SJCRH30 (cell line): ENCODE measurements at regions not wholly inside any gene's neighbourhood (a gene's known extent, or its start where the extent isn't known, plus 50 kb on each side); places are given as distances from the start of the nearest gene placed in this dataset.

Experiments
- DNase-seq, 2 experiments: peaks; one replicate each; pipeline ENCODE4 v3.0.0-alpha.2; 2015 to 2020
- H3K27ac ChIP-seq: fragments of 250-450 bp; sonication (Bioruptor Pico); 2 replicates; pipeline ENCODE4 v1.5.1; 2020; ENCODE audit warnings: mild to moderate bottlenecking, moderate library complexity
- H3K27me3 ChIP-seq: fragments of 250-450 bp; sonication (Bioruptor Pico); 2 replicates; pipeline ENCODE4 v1.5.1; 2020; ENCODE audit warnings: mild to moderate bottlenecking, moderate library complexity
- H3K36me3 ChIP-seq: fragments of 250-450 bp; sonication (Bioruptor Pico); 2 replicates; pipeline ENCODE4 v1.5.1; 2020; ENCODE audit warnings: mild to moderate bottlenecking, moderate library complexity
- H3K4me1 ChIP-seq: fragments of 250-450 bp; sonication (Bioruptor Pico); 2 replicates; pipeline ENCODE4 v1.5.1; 2020; ENCODE audit warnings: mild to moderate bottlenecking, moderate library complexity
- H3K4me3 ChIP-seq: fragments of 250-450 bp; sonication (Bioruptor Pico); 2 replicates; pipeline ENCODE4 v1.5.1; 2020; ENCODE audit warnings: mild to moderate bottlenecking, moderate library complexity
- H3K9me3 ChIP-seq: fragments of 250-450 bp; sonication (Bioruptor Pico); replicated peaks from 2 replicates; pipeline ENCODE4 v1.5.1; 2020; ENCODE audit warnings: mild to moderate bottlenecking, moderate library complexity

DNA sequence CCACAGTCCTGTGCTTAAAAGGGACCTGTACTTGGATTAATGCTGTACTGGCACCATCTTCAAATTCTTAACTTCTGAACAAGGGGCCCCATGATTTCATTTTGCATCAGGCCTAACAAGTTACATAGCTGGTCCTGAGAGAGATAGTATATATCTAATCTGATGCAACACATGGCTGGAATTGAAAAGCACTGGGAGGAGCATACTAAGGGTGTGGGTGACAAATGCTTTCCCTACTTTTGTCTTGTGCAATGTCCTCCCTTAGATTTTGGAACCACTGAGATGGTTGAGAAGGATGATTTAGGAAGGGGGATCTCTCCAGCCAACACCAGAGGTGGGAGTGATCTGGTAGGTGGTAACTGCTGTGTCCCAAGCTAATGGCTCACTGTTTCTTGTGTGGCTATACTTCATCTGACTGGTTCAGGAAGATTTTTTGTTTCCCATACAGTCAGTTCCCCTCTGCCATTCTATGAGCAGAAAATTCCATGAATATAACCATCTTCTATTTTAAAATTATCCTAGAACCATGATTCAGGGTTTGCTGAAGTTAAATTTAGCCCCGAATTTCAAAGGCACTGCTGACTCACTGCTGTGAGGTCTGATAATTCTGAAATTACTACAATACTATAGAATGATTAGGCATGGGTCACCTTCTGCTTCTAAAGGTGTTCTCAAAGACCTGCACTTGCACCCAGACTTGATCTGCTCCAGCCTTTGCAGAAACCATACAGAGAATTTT, 108.3 kb upstream of the NCKAP5 start:
- 0 out of 2 replicates have a peak, but pooled peaks cover 3% of the 10 kb centered on the region for H3K27me3 ChIP-seq
- H3K9me3 ChIP-seq = no peaks in the 10 kb centered on the region; the same call in 1 of the 2 replicates
- no peaks in the 10 kb centered on the region for H3K36me3 ChIP-seq
- DNase-seq = no peak
- no peak overlapping the region for H3K4me3 ChIP-seq
- H3K4me1 ChIP-seq = peaks cover 2% of the 10 kb centered on the region; the same call in 1 of the 2 replicates
- H3K27ac ChIP-seq = no peak overlapping the region

DNA sequence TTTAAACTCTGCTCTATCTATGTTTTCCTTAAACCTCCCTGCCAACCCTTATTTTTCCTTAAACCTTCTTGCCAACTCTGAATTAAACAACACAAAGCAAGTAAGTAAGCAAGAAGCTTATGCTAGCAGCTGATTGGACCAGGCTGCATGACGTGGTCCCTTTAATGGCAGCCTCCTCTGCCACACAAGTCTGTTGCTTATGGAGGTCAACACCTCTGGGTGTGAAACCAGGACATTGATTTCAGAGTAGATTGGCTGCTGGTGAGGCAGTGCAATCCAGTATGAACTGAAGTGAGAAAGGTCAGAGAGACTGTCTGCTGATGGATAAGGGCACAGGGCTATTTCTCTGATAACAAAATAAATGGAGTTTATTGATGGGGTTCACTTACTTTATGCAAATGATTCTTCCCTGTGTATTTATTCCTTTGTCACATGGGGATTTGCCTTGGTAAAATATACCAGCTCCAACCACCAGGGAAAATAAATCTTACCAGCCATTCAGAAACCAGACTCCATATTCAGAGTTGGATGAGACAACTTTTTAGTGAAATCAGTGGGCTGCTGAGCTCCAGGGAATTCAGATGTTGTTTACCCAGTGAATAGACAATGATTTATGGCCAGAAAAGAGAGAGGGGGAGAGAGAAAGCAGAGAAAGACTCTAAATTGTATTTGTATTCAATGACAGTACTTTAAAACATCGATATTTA, 112.2 kb upstream of the NCKAP5 start:
- H3K4me3 ChIP-seq = no peak overlapping the region
- H3K27me3 ChIP-seq = 0 out of 2 replicates have a peak, but pooled peaks cover 3% of the 10 kb centered on the region
- no peak overlapping the region for H3K27ac ChIP-seq
- DNase-seq = no peak
- H3K36me3 ChIP-seq = no peaks in the 10 kb centered on the region
- no peaks in the 10 kb centered on the region for H3K4me1 ChIP-seq
- H3K9me3 ChIP-seq = no peaks in the 10 kb centered on the region

DNA sequence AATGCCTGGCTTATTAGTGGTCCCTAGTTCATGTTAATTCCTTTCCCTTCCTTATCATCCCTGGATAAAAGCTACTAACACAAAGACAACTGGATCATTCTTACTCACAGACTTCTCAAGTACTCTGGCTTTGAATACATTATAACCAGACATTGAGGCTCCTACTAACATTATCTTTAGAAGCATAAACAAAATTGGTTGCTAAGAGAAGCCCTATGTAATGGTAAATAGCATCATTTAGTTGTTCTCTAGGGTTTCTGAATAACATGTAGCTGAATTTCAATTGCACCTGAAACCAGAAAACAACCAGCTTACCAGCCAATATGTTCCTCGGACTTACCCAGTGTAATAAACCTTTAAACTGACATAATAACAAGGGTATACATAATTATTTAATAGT, 114.1 kb upstream of the NCKAP5 start:
- H3K9me3 ChIP-seq = no peaks in the 10 kb centered on the region
- H3K4me1 ChIP-seq = no peaks in the 10 kb centered on the region
- DNase-seq = no peak
- H3K4me3 ChIP-seq = no peak overlapping the region
- no peak overlapping the region for H3K27ac ChIP-seq
- H3K27me3 ChIP-seq = no peaks in the 10 kb centered on the region
- no peaks in the 10 kb centered on the region for H3K36me3 ChIP-seq

DNA sequence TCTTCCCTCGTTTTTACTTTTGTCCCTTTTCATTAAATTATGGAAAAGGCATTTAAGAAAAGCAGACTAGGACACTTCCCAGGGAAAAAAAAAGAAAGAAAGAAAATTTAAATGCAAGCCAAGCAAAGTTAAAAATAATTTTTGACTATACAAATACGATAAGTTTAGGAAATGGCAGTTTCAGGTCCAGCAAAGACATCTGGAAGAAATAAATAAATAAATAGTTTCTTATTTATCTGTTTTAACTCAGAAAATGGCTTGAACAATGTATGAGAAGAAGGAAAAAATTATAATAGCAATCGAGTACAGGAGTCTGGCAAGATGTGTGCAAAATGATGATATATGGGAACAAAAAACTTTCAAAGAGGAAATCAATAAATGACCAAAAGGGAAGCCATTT, 114.6 kb upstream of the NCKAP5 start:
- Histone ChIP-seq H3K9me3 (no peaks in the 10 kb centered on the region), H3K36me3 (no peaks in the 10 kb centered on the region), H3K27me3 (no peaks in the 10 kb centered on the region), H3K4me1 (no peaks in the 10 kb centered on the region), H3K4me3 (no peak overlapping the region), H3K27ac (no peak overlapping the region)
- DNase-seq = no peak

DNA sequence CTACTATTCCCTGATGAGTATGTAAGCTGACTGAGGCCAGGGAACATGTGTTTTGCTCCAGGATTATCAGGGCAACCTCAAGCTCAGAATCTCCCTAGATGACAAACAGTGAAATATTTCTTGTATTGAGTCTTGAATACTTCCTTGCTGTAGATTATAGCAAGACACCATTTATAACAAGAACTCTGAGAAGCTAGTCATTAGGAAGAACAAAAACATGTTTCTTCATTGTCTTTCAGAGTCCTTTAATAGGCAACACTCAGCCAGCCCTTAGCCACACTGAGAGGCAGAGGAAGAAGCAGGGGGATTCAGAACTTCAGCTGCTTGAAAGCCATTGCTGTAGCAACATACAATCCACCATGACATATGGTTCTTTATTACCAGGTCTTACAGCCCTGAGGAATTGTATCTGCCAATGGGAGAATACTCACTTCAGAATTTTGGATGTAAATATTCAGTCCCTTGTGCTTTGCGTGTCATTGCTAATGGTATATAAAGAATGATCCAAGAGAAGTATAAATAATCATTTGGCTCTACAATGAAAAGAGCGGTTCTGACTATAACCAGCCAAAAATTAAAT, 117.5 kb upstream of the NCKAP5 start:
- Histone ChIP-seq H3K36me3 (no peaks in the 10 kb centered on the region), H3K27ac (no peak overlapping the region), H3K4me1 (no peaks in the 10 kb centered on the region), H3K4me3 (no peak overlapping the region), H3K27me3 (peaks cover 4% of the 10 kb centered on the region; the same call in 1 of the 2 replicates), H3K9me3 (no peaks in the 10 kb centered on the region)
- DNase-seq = no peak

DNA sequence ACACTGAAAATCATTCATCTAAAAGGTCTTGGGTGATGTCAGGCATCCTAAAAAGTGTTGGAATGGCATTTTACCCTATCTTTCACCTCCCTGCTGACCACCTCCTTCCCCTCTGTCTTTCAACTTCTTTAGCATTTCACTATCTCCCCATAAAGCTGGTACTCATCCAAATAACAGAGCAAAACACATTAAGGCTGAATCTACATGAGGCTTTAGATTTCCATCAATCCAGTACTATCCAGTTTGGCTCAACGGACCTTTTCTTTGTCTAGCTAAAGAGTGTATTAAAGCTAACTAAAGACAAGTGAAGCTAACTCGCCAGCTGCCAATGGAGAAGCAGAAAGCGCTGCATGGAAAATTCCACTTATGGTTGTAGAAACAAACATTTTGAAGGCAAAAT, 122.5 kb upstream of the NCKAP5 start:
- Histone ChIP-seq H3K27me3 (peaks cover 4% of the 10 kb centered on the region; the same call in 1 of the 2 replicates), H3K4me1 (no peaks in the 10 kb centered on the region), H3K27ac (no peak overlapping the region), H3K36me3 (no peaks in the 10 kb centered on the region), H3K9me3 (no peaks in the 10 kb centered on the region), H3K4me3 (no peak overlapping the region)
- DNase-seq = no peak

DNA sequence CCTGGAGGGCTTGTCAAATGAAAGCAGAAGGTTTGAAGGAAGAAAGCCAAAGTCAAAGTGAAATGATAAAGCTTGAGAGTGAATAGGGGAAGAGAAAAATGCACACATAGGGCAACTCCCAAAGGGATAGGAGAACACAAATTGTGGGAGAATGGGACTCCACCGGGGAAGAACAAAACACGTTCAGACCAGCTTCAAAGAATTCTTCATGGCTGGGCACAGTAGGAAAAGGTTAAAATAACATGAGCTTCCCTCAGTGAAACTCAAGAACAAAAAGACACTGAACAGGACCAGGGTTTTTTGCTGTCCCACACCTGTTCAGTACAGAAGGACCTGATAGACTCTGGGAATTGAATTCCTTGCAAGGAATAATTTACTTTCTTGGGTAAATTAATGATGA, 123.1 kb upstream of the NCKAP5 start:
- H3K4me1 ChIP-seq = no peaks in the 10 kb centered on the region
- H3K9me3 ChIP-seq = no peaks in the 10 kb centered on the region
- H3K4me3 ChIP-seq = no peak overlapping the region
- no peak overlapping the region for H3K27ac ChIP-seq
- peaks cover 4% of the 10 kb centered on the region; the same call in 1 of the 2 replicates for H3K27me3 ChIP-seq
- H3K36me3 ChIP-seq = no peaks in the 10 kb centered on the region
- no peak for DNase-seq

DNA sequence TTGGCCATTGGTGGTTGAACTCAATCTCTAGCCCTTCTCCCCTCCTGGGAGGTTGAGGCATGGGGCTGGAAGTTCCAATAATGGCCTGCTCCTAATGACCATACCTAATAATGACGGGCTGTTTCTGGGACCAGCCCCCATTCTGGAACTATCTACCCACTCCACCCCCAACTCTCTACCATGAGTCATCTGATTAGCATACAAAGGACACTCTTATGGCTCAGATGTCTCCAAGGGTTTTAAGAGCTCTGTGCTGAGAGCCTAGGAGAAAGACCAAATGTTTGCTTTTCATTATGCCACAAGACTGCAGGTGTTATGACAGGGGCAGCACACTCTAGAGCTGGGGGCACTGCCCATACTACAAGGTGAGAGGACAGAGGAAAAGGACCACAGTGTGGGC, 137.0 kb upstream of the NCKAP5 start:
- peak in 1 of 2 experiments; percentile 3 for DNase-seq
- H3K4me3 ChIP-seq = no peak overlapping the region
- no peaks in the 10 kb centered on the region for H3K36me3 ChIP-seq
- H3K9me3 ChIP-seq = no peaks in the 10 kb centered on the region
- H3K4me1 ChIP-seq = no peaks in the 10 kb centered on the region
- 0 out of 2 replicates have a peak, but pooled peaks cover 5% of the 10 kb centered on the region for H3K27me3 ChIP-seq
- no peak overlapping the region for H3K27ac ChIP-seq

DNA sequence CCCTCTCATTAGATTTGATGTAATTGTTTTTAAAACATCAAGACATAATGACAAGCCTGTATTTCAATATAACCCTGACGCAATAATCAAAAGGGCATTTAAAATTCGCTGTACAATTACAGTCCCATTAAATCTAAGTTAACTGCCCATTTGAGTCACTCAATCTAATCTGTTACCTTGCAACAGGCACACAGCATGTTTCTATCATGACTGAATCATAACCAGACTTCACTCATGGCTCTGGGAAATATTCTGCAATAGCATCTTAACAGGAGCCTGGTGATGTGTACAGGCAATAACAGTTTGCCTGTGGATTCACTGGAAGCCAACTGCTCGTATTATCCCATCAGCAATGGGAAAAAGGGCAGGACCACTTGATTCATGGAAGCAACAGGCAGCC, 142.3 kb upstream of the NCKAP5 start:
- no peak overlapping the region for H3K27ac ChIP-seq
- H3K27me3 ChIP-seq = no peaks in the 10 kb centered on the region
- no peak for DNase-seq
- no peaks in the 10 kb centered on the region for H3K9me3 ChIP-seq
- no peak overlapping the region for H3K4me3 ChIP-seq
- no peaks in the 10 kb centered on the region for H3K36me3 ChIP-seq
- no peaks in the 10 kb centered on the region for H3K4me1 ChIP-seq

DNA sequence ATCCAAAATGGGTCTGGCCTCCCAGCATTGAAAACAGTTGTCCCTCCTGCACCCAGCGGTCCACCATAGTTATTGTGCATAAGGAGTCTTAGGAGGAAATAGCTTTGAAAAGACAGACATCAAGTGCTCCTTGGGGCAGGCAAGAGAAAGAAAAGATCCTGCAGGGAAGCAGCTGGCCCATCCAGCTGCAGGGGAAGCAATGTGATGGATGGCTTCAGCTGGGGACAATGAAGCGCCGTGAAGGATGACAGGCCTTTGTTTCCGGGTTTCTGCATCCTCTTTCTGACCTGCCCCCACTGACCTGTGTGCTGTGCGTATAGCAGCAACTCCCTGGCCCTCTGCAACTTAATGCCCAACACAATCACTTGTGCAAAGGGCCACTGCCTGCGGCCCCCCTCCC, 142.9 kb upstream of the NCKAP5 start:
- no peak overlapping the region for H3K27ac ChIP-seq

DNA sequence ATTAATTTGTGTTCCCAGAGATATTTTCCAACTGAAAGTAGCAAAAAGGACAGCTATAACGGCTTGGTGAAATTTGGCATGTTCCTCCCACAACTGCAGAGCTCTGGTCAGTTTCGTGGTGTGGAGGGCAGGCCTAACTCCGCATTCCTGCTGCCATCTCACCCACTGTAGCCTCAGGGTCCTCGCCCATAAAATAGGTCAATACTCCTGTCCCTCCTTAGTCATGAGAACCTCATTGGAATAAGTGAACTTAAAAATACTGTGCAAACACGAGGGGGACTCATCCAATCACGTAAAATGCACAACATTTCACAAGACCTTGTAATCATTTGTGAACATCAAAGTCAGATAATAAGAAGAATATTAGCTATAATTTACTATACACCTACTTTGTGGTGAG, 143.5 kb upstream of the NCKAP5 start:
- Histone ChIP-seq H3K36me3 (no peaks in the 10 kb centered on the region), H3K27me3 (no peaks in the 10 kb centered on the region), H3K9me3 (no peaks in the 10 kb centered on the region), H3K27ac (no peak overlapping the region), H3K4me3 (no peak overlapping the region), H3K4me1 (no peaks in the 10 kb centered on the region)
- DNase-seq = no peak

More for the DNA sequence above, 142.9 kb upstream of the NCKAP5 start:
- no peaks in the 10 kb centered on the region for H3K4me1 ChIP-seq
- no peaks in the 10 kb centered on the region for H3K27me3 ChIP-seq
- no peaks in the 10 kb centered on the region for H3K9me3 ChIP-seq
- no peak overlapping the region for H3K4me3 ChIP-seq
- H3K36me3 ChIP-seq = no peaks in the 10 kb centered on the region
- no peak for DNase-seq

DNA sequence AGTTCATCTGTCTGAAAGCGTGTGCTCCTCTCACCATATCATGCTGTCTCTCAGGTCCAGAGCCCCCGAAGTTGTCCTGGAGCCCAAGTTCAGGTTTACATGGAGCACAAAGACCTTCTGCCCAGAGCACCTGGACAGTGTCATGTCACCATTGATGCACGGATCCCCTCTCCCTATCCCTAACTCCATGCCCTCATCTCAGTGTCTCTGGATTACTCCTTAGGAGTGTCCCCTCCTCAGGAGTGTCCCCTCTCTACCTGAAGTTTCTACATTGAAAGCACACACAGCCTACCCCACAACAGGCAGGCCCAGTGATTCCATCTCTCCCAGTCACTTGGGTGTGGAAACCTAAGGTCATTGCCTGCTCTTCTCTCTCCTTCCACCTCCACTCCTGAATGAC, 144.1 kb upstream of the NCKAP5 start:
- no peak for DNase-seq
- no peaks in the 10 kb centered on the region for H3K36me3 ChIP-seq
- H3K27ac ChIP-seq = no peak overlapping the region
- no peaks in the 10 kb centered on the region for H3K9me3 ChIP-seq
- no peaks in the 10 kb centered on the region for H3K27me3 ChIP-seq
- no peak overlapping the region for H3K4me3 ChIP-seq
- no peaks in the 10 kb centered on the region for H3K4me1 ChIP-seq

DNA sequence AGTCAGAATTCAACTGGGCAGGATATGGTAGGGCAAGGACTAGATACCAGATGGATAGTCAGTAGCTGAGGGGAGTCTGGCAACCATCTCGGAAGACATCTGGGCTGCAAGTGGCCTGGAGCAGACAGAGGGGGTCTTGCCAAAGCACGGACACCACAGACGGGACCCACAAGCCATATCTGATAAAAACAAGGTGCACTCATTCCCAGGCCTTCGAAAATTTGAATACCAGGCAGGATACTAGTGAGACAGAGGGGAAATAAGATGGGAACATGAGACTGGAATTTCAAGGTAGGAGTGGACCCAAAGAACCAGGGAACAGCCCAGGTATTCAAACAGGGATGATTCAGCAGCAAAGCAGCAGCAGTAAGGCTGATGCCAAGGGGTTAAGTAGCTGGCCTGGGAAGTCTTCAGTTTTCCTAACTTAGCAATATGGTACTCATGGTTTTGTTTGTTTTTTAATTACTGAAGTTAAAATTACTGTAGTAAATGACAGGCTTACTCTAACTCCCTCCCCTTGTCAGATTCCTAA, 144.9 kb upstream of the NCKAP5 start:
- Histone ChIP-seq H3K27ac (no peak overlapping the region), H3K36me3 (no peaks in the 10 kb centered on the region), H3K4me1 (no peaks in the 10 kb centered on the region), H3K27me3 (no peaks in the 10 kb centered on the region), H3K4me3 (no peak overlapping the region), H3K9me3 (no peaks in the 10 kb centered on the region)
- DNase-seq = no peak

DNA sequence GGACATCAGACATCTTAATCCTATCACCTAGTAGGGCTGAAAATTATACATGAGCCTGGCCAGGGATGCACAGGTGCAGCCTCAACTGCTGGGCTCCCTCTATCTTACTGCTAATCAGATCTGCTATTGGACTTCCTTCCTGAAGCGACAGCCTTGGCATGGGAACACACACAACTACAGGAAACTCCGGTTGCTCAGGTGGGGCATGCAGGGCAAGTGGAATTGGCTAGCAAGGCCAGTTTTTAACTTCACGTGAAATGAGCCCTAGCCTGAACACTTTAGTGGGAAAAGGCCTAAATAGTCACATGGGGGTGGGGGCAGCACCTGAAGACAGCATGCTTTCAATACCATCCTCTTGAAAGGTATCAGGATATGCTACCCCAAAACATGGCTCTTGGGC, 147.9 kb upstream of the NCKAP5 start:
- Histone ChIP-seq H3K4me3 (no peak overlapping the region), H3K36me3 (no peaks in the 10 kb centered on the region), H3K27me3 (no peaks in the 10 kb centered on the region), H3K4me1 (no peaks in the 10 kb centered on the region), H3K27ac (no peak overlapping the region), H3K9me3 (no peaks in the 10 kb centered on the region)
- no peak for DNase-seq

DNA sequence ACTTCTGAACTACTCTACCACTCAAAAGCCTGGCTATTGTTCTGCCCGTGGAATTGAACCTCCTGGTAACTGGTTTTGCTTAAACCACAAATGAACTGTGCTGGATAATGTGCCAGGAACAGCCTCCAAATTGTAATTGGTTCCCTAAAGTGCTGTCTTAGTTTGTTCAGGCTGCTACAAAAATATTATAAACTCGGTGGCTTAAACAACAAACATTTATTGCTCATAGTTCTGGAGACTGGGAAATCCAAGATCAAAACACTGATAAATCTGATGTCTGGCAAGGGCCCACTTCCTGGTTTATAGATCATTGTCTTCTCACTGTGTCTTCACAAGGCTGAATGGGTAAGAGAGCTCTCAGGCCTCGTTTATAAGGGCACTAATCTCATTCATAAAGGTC, 149.2 kb upstream of the NCKAP5 start:
- H3K36me3 ChIP-seq = no peaks in the 10 kb centered on the region
- H3K4me1 ChIP-seq = no peaks in the 10 kb centered on the region
- no peak for DNase-seq
- H3K9me3 ChIP-seq = no peaks in the 10 kb centered on the region
- H3K27me3 ChIP-seq = no peaks in the 10 kb centered on the region
- no peak overlapping the region for H3K27ac ChIP-seq
- no peak overlapping the region for H3K4me3 ChIP-seq
